Neural progenitor cell (in vitro differentiated cells): ENCODE measurements at regions not wholly inside any gene's neighbourhood (a gene's known extent, or its start where the extent isn't known, plus 50 kb on each side); places are given as distances from the start of the nearest gene placed in this dataset.

ENCODE experiments used
- DNase-seq: peaks from one replicate; pipeline ENCODE4 v3.0.0-alpha.2; 2016; ENCODE audit warnings: low spot score
- H2AFZ ChIP-seq: fragments of 200-600 bp; sonication (generic); replicated peaks from 2 replicates; pipeline ENCODE4 v1.6.1; 2016; ENCODE audit warnings: antibody characterized with exemption
- H3F3A ChIP-seq: fragments of 200-600 bp; sonication (generic); 2 replicates; pipeline ENCODE4 v1.6.1; 2016; ENCODE audit warnings: antibody characterized with exemption, low read depth
- H3K27ac ChIP-seq: fragments of 200-600 bp; sonication (generic); 2 replicates; pipeline ENCODE4 v1.5.1; 2016; ENCODE audit warnings: mild to moderate bottlenecking
- H3K27me3 ChIP-seq: fragments of 200-600 bp; sonication (generic); 2 replicates; pipeline ENCODE4 v1.6.1; 2016; ENCODE audit warnings: mild to moderate bottlenecking, moderate library complexity
- H3K36me3 ChIP-seq: fragments of 200-600 bp; sonication (generic); 2 replicates; pipeline ENCODE4 v1.5.1; 2016
- H3K4me1 ChIP-seq: fragments of 200-600 bp; sonication (generic); 2 replicates; pipeline ENCODE4 v1.6.1; 2016; ENCODE audit warnings: mixed run types
- H3K4me2 ChIP-seq: fragments of 200-600 bp; sonication (generic); 2 replicates; pipeline ENCODE4 v1.6.1; 2016
- H3K4me3 ChIP-seq: fragments of 200-600 bp; sonication (generic); 2 replicates; pipeline ENCODE4 v1.5.1; 2016
- H3K79me2 ChIP-seq: fragments of 200-600 bp; sonication (generic); 2 replicates; pipeline ENCODE4 v1.6.1; 2016; ENCODE audit warnings: low read depth
- H3K9ac ChIP-seq: fragments of 200-600 bp; sonication (generic); 2 replicates; pipeline ENCODE4 v1.6.1; 2016
- H3K9me3 ChIP-seq: fragments of 200-600 bp; sonication (generic); 2 replicates; pipeline ENCODE4 v1.5.1; 2016; ENCODE audit warnings: low read depth
- H4K20me1 ChIP-seq: fragments of 200-600 bp; sonication (generic); 2 replicates; pipeline ENCODE4 v1.6.1; 2016; ENCODE audit warnings: low read depth
- H3K27ac Mint-ChIP-seq: 3 replicates; pipeline ENCODE4 v1.8.0; 2021; ENCODE audit warnings: mixed read lengths
- H3K27me3 Mint-ChIP-seq: 2 replicates; pipeline ENCODE4 v1.8.0; 2022; ENCODE audit warnings: low read depth, mild to moderate bottlenecking, inconsistent platforms, moderate library complexity, mixed read lengths; ENCODE audit not compliant: insufficient read depth
- H3K36me3 Mint-ChIP-seq: 3 replicates; pipeline ENCODE4 v1.8.0; 2021; ENCODE audit warnings: mixed read lengths
- H3K4me1 Mint-ChIP-seq: 3 replicates; pipeline ENCODE4 v1.8.0; 2021; ENCODE audit warnings: mixed read lengths
- H3K4me3 Mint-ChIP-seq: 3 replicates; pipeline ENCODE4 v1.8.0; 2021; ENCODE audit warnings: mild to moderate bottlenecking, moderate library complexity, mixed read lengths
- H3K9me3 Mint-ChIP-seq: 3 replicates; pipeline ENCODE4 v1.8.0; 2020; ENCODE audit warnings: mixed read lengths
- CTCF ChIP-seq: fragments of 200-600 bp; sonication (generic); IDR thresholded peaks from 2 replicates; pipeline ENCODE4 v1.5.1; 2017; ENCODE audit warnings: antibody characterized with exemption, mild to moderate bottlenecking
- EZH2 ChIP-seq: fragments of 200-600 bp; sonication (generic); IDR thresholded peaks from 2 replicates; pipeline ENCODE4 v1.6.1; 2017; ENCODE audit warnings: antibody characterized with exemption, mild to moderate bottlenecking, moderate library complexity
- EZH2phosphoT487 ChIP-seq: fragments of 200-600 bp; sonication (generic); IDR thresholded peaks from 2 replicates; pipeline ENCODE4 v1.6.1; 2017; ENCODE audit warnings: antibody characterized with exemption

- TF ChIP-seq EZH2 (no peak), EZH2phosphoT487 (no peak), CTCF (no peak)
- H3K36me3 Mint-ChIP-seq = no peaks in the 10 kb centered on the region
- H3K4me1 Mint-ChIP-seq = peaks cover 2% of the 10 kb centered on the region
- H3K27ac ChIP-seq = no peak overlapping the region
- H3K27me3 Mint-ChIP-seq = no peaks in the 10 kb centered on the region
- H3F3A ChIP-seq = no peaks in the 10 kb centered on the region
- no peak overlapping the region for H2AFZ ChIP-seq
- no peaks in the 10 kb centered on the region for H3K9me3 Mint-ChIP-seq
- no peaks in the 10 kb centered on the region for H3K27me3 ChIP-seq
- no peaks in the 10 kb centered on the region for H3K4me1 ChIP-seq
- H3K9ac ChIP-seq = no peak overlapping the region
- no peak overlapping the region for H3K4me2 ChIP-seq
- H3K36me3 ChIP-seq = no peaks in the 10 kb centered on the region
- H3K27ac Mint-ChIP-seq = no peak overlapping the region
- no peak overlapping the region for H3K4me3 ChIP-seq
- H4K20me1 ChIP-seq = no peaks in the 10 kb centered on the region
- no peaks in the 10 kb centered on the region for H3K79me2 ChIP-seq
- no peaks in the 10 kb centered on the region for H3K9me3 ChIP-seq
- no peak overlapping the region for H3K4me3 Mint-ChIP-seq
- no peak for DNase-seq
Observed at GRCh38 chr2:51208521-51208920, 176.6 kb upstream of the NRXN1 start.

DNA sequence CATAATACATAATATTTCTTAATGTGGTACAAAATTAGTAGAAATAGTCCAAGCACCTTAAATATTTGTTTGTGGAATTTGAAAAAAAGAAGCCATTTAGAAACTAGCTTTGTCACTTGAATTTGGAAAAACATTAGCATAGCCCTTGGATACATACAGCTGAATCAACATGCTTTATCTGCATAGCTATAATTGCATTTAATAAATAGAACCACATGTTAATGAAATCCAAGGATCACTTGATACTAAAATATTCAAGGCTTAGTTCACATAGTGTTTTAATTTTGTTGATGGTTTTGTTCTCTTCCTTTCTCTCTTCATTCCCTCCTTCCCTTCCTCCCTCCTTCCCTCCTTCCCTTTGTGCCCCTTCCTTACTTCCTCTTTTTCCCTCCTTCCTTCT is 169.4 kb upstream of the NRXN1 start:
- Histone ChIP-seq H3K4me1 (no peaks in the 10 kb centered on the region), H3K27ac (no peak overlapping the region), H3K4me3 (no peak overlapping the region), H3K4me2 (no peak overlapping the region), H4K20me1 (no peaks in the 10 kb centered on the region), H3K9ac (no peak overlapping the region), H3K79me2 (no peaks in the 10 kb centered on the region), H2AFZ (no peak overlapping the region), H3F3A (no peaks in the 10 kb centered on the region), H3K27me3 (no peaks in the 10 kb centered on the region), H3K9me3 (no peaks in the 10 kb centered on the region), H3K36me3 (no peaks in the 10 kb centered on the region)
- no peak overlapping the region for H3K27ac Mint-ChIP-seq
- no peaks in the 10 kb centered on the region for H3K27me3 Mint-ChIP-seq
- no peaks in the 10 kb centered on the region for H3K9me3 Mint-ChIP-seq
- H3K4me3 Mint-ChIP-seq = no peak overlapping the region
- no peak for DNase-seq
- no peaks in the 10 kb centered on the region for H3K36me3 Mint-ChIP-seq
- TF ChIP-seq EZH2phosphoT487 (no peak), EZH2 (no peak), CTCF (no peak)
- H3K4me1 Mint-ChIP-seq = no peaks in the 10 kb centered on the region

- H3K9me3 Mint-ChIP-seq = no peaks in the 10 kb centered on the region
- no peaks in the 10 kb centered on the region for H3K9me3 ChIP-seq
- H3K27ac ChIP-seq = no peak overlapping the region
- H3K4me3 ChIP-seq = no peak overlapping the region
- H3K4me1 Mint-ChIP-seq = no peaks in the 10 kb centered on the region
- no peak for TF ChIP-seq EZH2
- no peak for TF ChIP-seq EZH2phosphoT487
- no peak for TF ChIP-seq CTCF
- H3F3A ChIP-seq = no peaks in the 10 kb centered on the region
- H3K4me2 ChIP-seq = no peak overlapping the region
- H3K36me3 ChIP-seq = no peaks in the 10 kb centered on the region
- no peaks in the 10 kb centered on the region for H3K79me2 ChIP-seq
- H3K27me3 ChIP-seq = no peaks in the 10 kb centered on the region
- no peaks in the 10 kb centered on the region for H3K4me1 ChIP-seq
- no peak overlapping the region for H2AFZ ChIP-seq
- DNase-seq = no peak
- no peak overlapping the region for H3K9ac ChIP-seq
- no peak overlapping the region for H3K27ac Mint-ChIP-seq
- H3K27me3 Mint-ChIP-seq = no peaks in the 10 kb centered on the region
- H3K4me3 Mint-ChIP-seq = no peak overlapping the region
- H4K20me1 ChIP-seq = no peaks in the 10 kb centered on the region
- no peaks in the 10 kb centered on the region for H3K36me3 Mint-ChIP-seq
Observed at GRCh38 chr2:51194656-51195055, 162.7 kb upstream of the NRXN1 start.

DNA sequence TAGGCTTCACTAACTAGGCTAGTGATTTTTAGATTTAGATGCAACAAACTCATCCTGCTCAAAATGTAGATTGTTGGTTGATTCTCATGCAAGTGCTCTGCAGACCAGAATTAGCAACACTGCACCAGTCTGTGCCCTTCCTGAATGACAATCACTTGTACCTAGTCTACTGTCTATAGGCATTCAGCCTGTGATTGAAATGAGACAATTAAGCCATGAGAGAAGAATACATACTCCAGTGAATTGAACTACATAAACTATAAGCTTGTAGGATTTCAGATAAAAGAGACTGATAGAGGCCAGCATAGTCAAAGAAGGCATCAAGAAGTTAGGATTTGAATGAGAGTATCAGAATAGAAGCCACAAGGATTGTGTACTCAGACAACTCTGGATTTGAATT is 138.3 kb upstream of the NRXN1 start:
- Mint-ChIP-seq H3K27me3 (no peaks in the 10 kb centered on the region), H3K4me3 (no peak overlapping the region), H3K27ac (no peak overlapping the region), H3K36me3 (no peaks in the 10 kb centered on the region), H3K4me1 (peaks cover 12% of the 10 kb centered on the region), H3K9me3 (no peaks in the 10 kb centered on the region)
- H2AFZ ChIP-seq = no peak overlapping the region
- H3K9me3 ChIP-seq = no peaks in the 10 kb centered on the region
- no peaks in the 10 kb centered on the region for H3F3A ChIP-seq
- TF ChIP-seq EZH2phosphoT487 = no peak
- no peak for TF ChIP-seq CTCF
- no peak for TF ChIP-seq EZH2
- no peaks in the 10 kb centered on the region for H3K36me3 ChIP-seq
- no peaks in the 10 kb centered on the region for H3K4me1 ChIP-seq
- H3K4me3 ChIP-seq = no peak overlapping the region
- no peak overlapping the region for H3K9ac ChIP-seq
- DNase-seq = no peak
- H4K20me1 ChIP-seq = no peaks in the 10 kb centered on the region
- H3K79me2 ChIP-seq = no peaks in the 10 kb centered on the region
- no peak overlapping the region for H3K27ac ChIP-seq
- no peak overlapping the region for H3K4me2 ChIP-seq
- no peaks in the 10 kb centered on the region for H3K27me3 ChIP-seq
